ENCODE measurements at regions not wholly inside any gene's neighbourhood (a gene's known extent, or its start where the extent isn't known, plus 50 kb on each side); places are given as distances from the start of the nearest gene placed in this dataset.

DNA sequence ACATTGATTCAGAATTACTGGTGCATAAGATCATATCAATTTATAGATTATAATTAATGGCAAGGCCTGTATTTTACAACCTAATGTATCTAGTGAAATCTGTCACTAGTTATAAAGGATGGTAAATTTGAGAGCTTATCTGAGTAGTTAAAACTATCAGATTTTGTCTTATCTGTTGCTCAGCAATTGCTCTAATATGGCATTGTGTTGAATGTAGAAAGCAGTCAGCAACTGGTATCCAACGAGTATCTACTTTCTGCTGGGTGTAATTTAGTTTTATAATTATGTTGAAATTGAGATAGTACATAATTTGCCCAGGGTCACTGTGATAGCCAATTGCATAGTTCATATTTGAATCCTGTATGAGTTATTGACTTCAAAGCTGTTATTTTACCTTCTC, 1005.7 kb downstream of the CDH11 start:
- TF ChIP-seq, protein P1, sequence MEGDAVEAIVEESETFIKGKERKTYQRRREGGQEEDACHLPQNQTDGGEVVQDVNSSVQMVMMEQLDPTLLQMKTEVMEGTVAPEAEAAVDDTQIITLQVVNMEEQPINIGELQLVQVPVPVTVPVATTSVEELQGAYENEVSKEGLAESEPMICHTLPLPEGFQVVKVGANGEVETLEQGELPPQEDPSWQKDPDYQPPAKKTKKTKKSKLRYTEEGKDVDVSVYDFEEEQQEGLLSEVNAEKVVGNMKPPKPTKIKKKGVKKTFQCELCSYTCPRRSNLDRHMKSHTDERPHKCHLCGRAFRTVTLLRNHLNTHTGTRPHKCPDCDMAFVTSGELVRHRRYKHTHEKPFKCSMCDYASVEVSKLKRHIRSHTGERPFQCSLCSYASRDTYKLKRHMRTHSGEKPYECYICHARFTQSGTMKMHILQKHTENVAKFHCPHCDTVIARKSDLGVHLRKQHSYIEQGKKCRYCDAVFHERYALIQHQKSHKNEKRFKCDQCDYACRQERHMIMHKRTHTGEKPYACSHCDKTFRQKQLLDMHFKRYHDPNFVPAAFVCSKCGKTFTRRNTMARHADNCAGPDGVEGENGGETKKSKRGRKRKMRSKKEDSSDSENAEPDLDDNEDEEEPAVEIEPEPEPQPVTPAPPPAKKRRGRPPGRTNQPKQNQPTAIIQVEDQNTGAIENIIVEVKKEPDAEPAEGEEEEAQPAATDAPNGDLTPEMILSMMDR (IDR thresholded peaks at IDR 0.05): no peak
- no peak for TF ChIP-seq POLR2A (IDR thresholded peaks at IDR 0.05)

Data from thyroid gland (tissue), 4 donors.